HG02943 (cell line): ENCODE measurements at regions not wholly inside any gene's neighbourhood (a gene's known extent, or its start where the extent isn't known, plus 50 kb on each side); places are given as distances from the start of the nearest gene placed in this dataset.

ENCODE experiments used
- ATAC-seq: cut with Tn5 transposase; IDR thresholded peaks from one replicate; pipeline ENCODE4 v1.9.1; 2021; ENCODE audit warnings: mild to moderate bottlenecking, low read depth, moderate library complexity; ENCODE audit not compliant: unreplicated experiment

DNA sequence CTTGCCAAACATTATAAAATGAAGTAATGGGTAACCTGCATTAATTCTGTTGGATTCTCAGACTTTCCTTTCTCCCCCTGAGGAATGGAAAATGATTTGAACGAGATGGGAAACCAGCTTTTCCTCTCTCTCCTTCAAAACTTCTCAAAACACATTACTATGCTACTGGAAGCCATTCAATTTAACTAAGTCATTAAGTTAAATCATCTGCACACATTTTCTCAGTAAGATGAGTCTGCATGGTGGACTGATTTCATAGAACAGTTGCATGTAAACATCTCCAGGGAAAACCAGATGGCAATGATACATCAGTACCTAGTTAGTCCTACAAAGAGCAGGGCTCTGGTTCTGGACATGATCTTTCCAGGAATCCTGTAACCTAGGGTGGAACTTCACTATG is 59.9 kb downstream of the BMP4 start:
- no peak for ATAC-seq

DNA sequence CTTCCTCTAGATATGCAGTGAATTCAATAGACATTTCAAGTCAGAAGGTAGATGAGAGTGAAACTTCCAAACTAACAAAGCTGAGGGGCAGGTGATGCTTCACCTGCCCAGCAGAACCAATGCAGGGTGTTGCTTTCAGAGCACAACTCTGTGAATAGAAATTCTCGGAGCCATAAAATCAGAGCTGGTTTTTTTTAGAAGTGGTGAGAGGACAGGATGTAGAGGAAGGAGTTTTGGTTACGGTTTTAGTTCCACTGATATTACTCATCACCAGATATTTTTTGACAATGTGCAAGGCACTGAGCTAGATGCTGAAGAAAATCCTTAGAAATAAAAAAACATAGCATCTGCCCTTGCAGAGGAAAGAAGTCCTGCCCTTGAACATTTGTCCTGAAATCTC is 62.2 kb downstream of the BMP4 start:
- no peak for ATAC-seq

GRCh38 chr14:53893374-53893773 is 63.3 kb downstream of the BMP4 start:
- ATAC-seq: no peak

DNA sequence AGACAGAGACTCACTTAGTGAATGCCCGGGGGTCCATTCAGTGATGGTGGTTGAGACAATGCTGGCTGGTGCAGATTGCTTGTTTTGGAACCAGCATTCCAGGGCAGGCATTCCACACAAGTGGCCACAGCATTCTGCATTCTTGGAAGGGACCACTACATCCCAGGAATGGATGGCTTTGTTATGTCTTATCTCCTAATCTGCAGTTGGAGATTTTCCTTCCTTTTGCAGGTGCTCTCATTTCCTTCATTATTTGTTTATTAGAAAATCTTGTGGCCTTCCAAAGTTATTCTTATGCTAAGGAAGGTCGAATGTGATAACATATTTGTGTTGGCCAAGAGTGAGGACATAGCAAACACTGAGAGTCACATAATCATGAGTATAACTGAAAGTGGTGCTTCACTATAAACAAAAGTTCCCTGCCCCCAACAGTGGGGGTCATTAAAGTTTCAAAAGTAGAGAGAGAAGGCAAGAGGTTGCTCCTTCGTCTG is 66.0 kb downstream of the BMP4 start:
- no peak for ATAC-seq

DNA sequence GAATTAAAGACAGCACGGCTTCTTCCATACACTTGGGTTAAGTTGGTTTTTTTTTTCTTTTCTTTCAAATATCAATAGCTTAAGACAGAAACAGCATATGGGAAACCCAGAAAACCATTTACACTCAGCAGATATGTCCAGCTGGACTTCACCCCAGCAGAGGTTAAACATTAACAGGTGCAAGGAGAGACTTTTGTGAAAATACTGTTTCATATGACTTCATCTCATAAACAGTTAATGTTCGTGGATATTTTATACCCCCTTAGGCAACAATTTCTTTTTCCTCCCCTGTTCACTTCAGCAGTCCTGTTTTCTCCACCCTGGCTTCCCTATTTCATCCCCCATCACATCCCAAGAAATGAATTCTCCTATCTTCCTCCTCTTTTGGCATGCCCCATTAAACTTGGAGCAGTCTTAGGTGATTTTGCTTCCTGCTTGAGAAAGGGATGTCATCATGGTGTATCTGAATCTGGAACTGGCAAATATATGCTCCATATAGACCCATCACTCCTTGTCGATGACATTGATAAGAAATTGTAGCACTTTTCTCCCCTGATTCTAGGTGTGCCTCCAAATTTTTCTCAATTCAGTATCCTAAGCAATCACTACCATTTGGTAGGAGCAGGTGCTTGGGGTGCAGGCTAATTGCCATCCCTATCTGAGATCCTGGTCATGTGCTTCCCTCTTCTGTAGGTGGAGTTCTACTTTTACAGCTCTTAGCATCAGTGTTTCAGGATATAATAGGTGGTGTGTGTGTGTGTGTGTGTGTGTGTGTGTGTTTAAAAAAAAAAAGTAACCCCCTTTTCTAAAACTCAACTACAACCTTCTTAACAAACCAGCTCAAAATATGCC is 67.9 kb downstream of the BMP4 start:
- ATAC-seq: no peak

- ATAC-seq: no peak
These were observed 71.4 kb downstream of the BMP4 start for GRCh38 chr14:53885136-53885640.

GRCh38 chr14:53884601-53885000 is 72.0 kb downstream of the BMP4 start:
- ATAC-seq: no peak

DNA sequence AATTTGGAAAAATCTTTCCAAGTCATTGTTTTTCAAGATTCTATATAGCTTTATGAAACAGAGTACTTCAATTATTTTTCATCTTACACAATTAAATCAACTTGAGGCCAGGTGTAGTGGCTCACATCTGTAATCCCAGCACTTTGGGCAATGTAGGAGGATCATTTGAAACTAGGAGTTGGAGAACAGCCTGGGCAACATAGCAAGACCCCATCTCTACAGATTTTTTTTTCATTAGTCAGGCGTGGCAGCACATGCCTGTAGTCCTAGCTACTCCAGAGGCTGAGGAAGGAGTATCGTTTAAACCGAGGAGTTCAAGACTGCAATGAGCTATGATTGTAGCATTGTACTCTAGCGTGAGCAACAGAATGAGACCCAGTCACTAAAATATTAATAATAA is 72.9 kb downstream of the BMP4 start:
- ATAC-seq: no peak

DNA sequence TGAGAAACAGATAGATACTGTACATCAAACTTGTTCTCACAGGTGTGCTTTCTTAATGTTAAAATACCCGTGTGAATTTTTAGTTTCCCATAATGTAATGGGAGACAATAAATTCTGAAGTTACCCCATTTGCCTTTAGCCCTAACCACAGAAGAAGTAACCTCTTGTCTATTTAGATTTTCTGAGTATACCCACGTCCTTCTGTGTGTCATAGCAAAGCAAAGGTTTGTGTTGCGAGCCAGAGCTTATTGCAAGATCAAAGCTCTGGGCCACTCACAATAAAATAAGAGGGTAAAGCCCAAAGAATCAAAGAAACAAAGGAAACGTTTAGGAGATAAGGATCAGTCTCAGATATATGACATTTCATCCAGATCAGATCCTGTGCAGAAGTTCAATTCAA is 73.9 kb downstream of the BMP4 start:
- ATAC-seq: no peak

GRCh38 chr14:53881921-53882320 is 74.7 kb downstream of the BMP4 start:
- no peak for ATAC-seq

DNA sequence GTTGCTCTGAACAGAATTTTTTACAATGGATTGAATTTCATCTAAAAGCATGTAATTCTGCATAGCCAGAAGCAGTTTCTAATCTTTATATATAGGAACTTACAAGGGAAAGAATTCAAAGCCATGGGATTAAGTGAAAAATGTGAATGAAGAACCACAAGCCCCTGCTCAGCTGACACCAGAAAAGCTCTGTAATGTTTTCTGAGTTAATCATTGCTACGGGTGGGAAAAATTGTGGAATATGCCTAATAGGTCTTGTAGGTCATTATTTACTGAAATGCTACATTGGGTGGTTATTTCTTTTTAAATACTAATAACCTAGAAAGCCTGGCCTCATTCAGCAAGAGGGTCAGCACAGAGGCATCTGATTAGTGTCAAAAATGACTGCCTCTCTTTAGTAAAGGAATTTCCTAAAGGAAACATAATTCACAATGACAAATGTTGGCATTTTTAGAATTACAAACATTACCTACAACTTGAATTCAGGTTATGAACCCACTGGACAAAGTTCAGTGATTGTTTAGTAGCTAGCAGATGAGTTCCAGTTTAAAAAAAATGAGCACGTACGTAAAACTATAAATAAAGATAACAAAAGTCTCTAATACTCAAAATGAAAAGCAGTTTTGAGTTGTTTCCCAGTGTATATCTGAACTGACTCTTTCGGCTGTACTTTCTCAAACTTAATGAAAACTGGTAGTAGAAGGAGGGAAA is 75.3 kb downstream of the BMP4 start:
- ATAC-seq: no peak

- ATAC-seq: no peak
These were observed 75.9 kb downstream of the BMP4 start for GRCh38 chr14:53880761-53881160.

DNA sequence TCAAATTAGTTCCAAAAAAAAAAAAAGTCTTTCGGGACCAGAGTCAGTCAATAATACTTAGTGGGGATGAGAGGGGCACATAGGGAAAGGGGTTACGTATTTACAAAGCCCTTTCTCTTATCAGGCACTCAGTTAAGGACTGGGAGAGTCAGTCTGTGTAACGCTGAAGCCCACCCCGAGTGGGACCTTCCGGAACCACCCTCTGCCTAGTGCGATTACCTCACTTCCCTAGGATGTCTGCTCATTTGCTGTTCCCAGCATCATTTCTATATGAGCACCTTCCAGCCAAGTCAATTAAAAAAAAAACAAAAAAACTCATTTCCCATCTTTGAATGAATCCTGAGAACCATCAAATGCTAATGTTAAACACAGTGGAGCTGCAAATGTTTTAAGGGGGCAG is 76.9 kb downstream of the BMP4 start:
- ATAC-seq: no peak

- ATAC-seq: no peak
These were observed 77.5 kb downstream of the BMP4 start for GRCh38 chr14:53879022-53879686.

DNA sequence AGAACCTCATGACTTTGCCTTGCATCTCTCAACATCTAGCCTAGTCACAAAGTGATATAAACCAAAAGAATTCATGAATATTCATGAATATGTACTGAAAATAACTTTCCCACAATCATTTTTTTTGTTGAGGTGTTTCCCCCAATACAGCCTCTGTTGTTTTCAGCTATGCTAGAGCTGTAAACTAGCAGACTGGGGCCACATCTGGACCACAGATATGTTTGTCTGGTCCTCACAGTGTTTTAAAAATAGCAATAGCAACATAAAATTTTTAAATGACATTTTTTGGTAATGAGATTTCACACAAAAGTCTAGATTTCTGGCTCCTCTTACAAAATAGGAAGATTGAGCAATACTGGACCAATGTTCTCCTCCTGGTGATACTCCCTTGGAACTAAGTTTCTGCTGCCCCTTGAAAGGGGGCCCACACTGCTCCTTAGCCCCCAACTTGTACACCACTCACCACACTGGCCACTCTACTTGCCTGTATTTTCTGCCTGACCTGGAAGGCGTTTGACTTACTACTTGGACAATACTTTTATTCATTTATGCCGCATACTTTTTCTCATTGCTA is 81.2 kb downstream of the BMP4 start:
- no peak for ATAC-seq

- ATAC-seq: no peak
These were observed 81.9 kb downstream of the BMP4 start for GRCh38 chr14:53874704-53875103.

GRCh38 chr14:53872681-53873089 is 83.9 kb downstream of the BMP4 start:
- ATAC-seq: no peak

DNA sequence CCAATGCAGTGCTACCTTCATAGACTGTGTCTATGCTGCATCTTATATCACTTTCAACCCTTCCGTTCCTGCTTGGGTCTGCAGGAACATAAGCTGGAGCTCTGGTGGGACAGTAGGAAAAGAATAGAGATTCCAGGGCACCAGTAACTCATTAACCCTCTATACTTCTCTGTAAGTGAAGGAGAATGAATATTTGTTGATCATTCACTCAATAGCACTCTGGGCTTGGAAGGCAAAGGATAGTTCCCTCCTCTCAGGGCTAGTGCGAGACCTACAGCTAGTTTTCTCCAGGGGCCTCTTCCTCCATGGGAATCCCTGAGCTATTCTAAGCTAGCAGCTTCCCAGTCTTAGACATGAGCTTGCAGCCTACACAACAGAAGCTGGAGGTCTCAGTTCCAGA is 84.7 kb downstream of the BMP4 start:
- ATAC-seq: no peak

- no peak for ATAC-seq
These were observed 85.6 kb downstream of the BMP4 start for GRCh38 chr14:53871011-53871410.

DNA sequence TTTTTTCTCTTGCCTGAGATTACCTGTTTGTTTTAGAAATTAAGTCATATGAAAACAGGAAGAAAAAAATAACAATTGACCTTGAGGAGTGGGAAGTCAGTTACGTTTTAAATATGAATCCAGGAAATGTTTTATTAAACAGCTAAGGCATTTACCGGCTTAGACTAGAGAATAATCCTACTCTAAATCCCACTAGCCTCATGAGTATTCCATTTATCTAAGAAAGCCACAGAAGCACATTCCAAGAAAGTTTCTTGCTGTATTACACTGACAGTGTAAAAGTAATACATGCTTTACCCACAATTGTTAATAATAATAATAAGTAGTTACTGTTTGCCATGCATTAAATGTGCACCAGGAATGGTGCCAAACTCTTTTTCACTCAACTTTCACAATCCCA is 90.9 kb downstream of the BMP4 start:
- ATAC-seq: no peak

GRCh38 chr14:53861781-53862180 is 94.8 kb downstream of the BMP4 start:
- no peak for ATAC-seq
